ENCODE measurements at regions not wholly inside any gene's neighbourhood (a gene's known extent, or its start where the extent isn't known, plus 50 kb on each side); places are given as distances from the start of the nearest gene placed in this dataset.

DNA sequence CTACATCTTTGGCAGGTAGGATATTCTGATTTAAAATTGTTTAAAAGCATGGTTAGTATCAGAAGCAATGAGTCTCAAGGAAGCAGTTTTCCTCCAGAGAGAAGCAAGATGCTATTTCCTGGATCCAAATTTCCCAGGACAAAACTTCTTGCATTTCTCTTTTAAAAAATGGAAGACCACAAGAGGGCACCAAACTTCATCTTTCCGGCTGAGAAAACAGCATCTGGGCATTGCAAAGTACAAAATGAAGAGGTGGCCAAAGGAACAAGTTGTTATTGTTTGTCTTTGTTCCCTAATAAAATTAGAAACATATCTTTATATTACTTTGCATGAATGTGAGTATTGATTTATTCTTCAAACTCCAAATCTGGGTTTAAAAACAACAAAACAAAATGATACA is 60.0 kb upstream of the LRCH1 start:
- TF ChIP-seq, protein P1, sequence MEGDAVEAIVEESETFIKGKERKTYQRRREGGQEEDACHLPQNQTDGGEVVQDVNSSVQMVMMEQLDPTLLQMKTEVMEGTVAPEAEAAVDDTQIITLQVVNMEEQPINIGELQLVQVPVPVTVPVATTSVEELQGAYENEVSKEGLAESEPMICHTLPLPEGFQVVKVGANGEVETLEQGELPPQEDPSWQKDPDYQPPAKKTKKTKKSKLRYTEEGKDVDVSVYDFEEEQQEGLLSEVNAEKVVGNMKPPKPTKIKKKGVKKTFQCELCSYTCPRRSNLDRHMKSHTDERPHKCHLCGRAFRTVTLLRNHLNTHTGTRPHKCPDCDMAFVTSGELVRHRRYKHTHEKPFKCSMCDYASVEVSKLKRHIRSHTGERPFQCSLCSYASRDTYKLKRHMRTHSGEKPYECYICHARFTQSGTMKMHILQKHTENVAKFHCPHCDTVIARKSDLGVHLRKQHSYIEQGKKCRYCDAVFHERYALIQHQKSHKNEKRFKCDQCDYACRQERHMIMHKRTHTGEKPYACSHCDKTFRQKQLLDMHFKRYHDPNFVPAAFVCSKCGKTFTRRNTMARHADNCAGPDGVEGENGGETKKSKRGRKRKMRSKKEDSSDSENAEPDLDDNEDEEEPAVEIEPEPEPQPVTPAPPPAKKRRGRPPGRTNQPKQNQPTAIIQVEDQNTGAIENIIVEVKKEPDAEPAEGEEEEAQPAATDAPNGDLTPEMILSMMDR (IDR thresholded peaks at IDR 0.05 in 8 of 11, conservative IDR thresholded peaks at IDR 0.05 in 3 of 11) = peak in 9 of 11 experiments; percentile 35 to 67 (median 60)
- TF ChIP-seq POLR2A (IDR thresholded peaks at IDR 0.05) (no peak), POLR2AphosphoS5 (IDR thresholded peaks at IDR 0.05) (no peak)
